PC-9 (cell line): ENCODE measurements at regions not wholly inside any gene's neighbourhood (a gene's known extent, or its start where the extent isn't known, plus 50 kb on each side); places are given as distances from the start of the nearest gene placed in this dataset.

Experiments
- EZH2 ChIP-seq: fragments of 200-600 bp; sonication (generic); IDR thresholded peaks from 2 replicates; pipeline ENCODE4 v1.8.0; 2017; ENCODE audit warnings: antibody characterized with exemption, low read depth
- TF ChIP-seq, protein P1 (sequence below): fragments of 200-600 bp; sonication (generic); conservative IDR thresholded peaks from 2 replicates; pipeline ENCODE4 v1.6.1; 2017; ENCODE audit warnings: mixed run types, antibody characterized with exemption, mild to moderate bottlenecking, moderate library complexity

DNA sequence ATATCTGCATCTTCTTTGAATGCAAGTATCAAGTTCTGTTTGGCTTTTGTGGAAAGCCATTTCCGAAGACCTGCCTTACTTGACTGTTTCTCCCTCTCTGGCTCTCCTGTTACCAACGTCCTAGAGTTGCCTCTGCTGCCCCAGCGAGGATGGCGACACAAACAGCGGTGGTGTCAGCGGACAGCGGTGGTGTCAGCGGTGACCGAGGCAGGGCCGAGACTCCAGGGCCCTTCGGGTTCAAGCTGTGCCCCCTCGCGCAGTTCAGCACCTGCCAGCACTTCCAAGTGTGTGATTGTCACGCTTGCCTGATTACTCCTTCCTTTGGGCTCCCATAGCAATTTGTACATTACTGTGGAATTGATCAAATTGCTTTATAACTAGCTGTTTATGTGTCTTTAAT is 336.9 kb upstream of the FAT1 start:
- TF ChIP-seq, protein P1, sequence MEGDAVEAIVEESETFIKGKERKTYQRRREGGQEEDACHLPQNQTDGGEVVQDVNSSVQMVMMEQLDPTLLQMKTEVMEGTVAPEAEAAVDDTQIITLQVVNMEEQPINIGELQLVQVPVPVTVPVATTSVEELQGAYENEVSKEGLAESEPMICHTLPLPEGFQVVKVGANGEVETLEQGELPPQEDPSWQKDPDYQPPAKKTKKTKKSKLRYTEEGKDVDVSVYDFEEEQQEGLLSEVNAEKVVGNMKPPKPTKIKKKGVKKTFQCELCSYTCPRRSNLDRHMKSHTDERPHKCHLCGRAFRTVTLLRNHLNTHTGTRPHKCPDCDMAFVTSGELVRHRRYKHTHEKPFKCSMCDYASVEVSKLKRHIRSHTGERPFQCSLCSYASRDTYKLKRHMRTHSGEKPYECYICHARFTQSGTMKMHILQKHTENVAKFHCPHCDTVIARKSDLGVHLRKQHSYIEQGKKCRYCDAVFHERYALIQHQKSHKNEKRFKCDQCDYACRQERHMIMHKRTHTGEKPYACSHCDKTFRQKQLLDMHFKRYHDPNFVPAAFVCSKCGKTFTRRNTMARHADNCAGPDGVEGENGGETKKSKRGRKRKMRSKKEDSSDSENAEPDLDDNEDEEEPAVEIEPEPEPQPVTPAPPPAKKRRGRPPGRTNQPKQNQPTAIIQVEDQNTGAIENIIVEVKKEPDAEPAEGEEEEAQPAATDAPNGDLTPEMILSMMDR: no peak
- no peak for TF ChIP-seq EZH2
